IPS-20b (cell line): ENCODE measurements at regions not wholly inside any gene's neighbourhood (a gene's known extent, or its start where the extent isn't known, plus 50 kb on each side); places are given as distances from the start of the nearest gene placed in this dataset.

ENCODE experiments used
- H3K27ac ChIP-seq: one replicate; pipeline ENCODE4 v1.5.1; 2013; ENCODE audit warnings: low read length
- H3K27me3 ChIP-seq: 2 replicates; pipeline ENCODE4 v1.6.1; 2013; ENCODE audit warnings: mild to moderate bottlenecking, low read length, inconsistent platforms; ENCODE audit not compliant: insufficient read depth
- H3K36me3 ChIP-seq: 2 replicates; pipeline ENCODE4 v1.6.1; 2013; ENCODE audit warnings: low read depth, mild to moderate bottlenecking, inconsistent platforms, low read length, moderate library complexity; ENCODE audit not compliant: insufficient read depth
- H3K4me1 ChIP-seq: 2 replicates; pipeline ENCODE4 v1.6.1; 2013; ENCODE audit warnings: mild to moderate bottlenecking, control low read depth, inconsistent platforms, low read length, moderate library complexity; ENCODE audit not compliant: insufficient read depth
- H3K4me3 ChIP-seq: 2 replicates; pipeline ENCODE4 v1.5.1; 2013; ENCODE audit warnings: mild to moderate bottlenecking, low read length, inconsistent platforms
- H3K9ac ChIP-seq: 2 replicates; pipeline ENCODE4 v1.6.1; 2013; ENCODE audit warnings: low read depth, mild to moderate bottlenecking, inconsistent platforms, low read length, moderate library complexity
- H3K9me3 ChIP-seq: 2 replicates; pipeline ENCODE4 v1.6.1; 2013; ENCODE audit warnings: mild to moderate bottlenecking, low read depth, low read length, inconsistent platforms; ENCODE audit not compliant: insufficient read depth

GRCh38 chr5:1703352-1704050, 96.1 kb downstream of the MRPL36 start:
- Histone ChIP-seq H3K4me1 (no peaks in the 10 kb centered on the region), H3K9me3 (no peaks in the 10 kb centered on the region), H3K9ac (no peak overlapping the region), H3K27me3 (peaks cover 6% of the 10 kb centered on the region), H3K36me3 (no peaks in the 10 kb centered on the region), H3K4me3 (no peak overlapping the region), H3K27ac (no peak overlapping the region)

GRCh38 chr5:1702318-1702717, 97.3 kb downstream of the MRPL36 start:
- no peaks in the 10 kb centered on the region for H3K36me3 ChIP-seq
- no peak overlapping the region for H3K9ac ChIP-seq
- H3K27ac ChIP-seq, result no peak overlapping the region
- no peaks in the 10 kb centered on the region for H3K27me3 ChIP-seq
- H3K4me3 ChIP-seq, result no peak overlapping the region
- H3K4me1 ChIP-seq, result no peaks in the 10 kb centered on the region
- H3K9me3 ChIP-seq, result no peaks in the 10 kb centered on the region

GRCh38 chr5:1701884-1702283, 97.8 kb downstream of the MRPL36 start:
- no peaks in the 10 kb centered on the region for H3K9me3 ChIP-seq
- no peak overlapping the region for H3K27ac ChIP-seq
- no peaks in the 10 kb centered on the region for H3K4me1 ChIP-seq
- no peaks in the 10 kb centered on the region for H3K36me3 ChIP-seq
- H3K4me3 ChIP-seq, result no peak overlapping the region
- H3K27me3 ChIP-seq, result no peaks in the 10 kb centered on the region
- H3K9ac ChIP-seq, result no peak overlapping the region

- no peaks in the 10 kb centered on the region for H3K27me3 ChIP-seq
- no peak overlapping the region for H3K27ac ChIP-seq
- no peak overlapping the region for H3K4me3 ChIP-seq
- no peaks in the 10 kb centered on the region for H3K4me1 ChIP-seq
- no peaks in the 10 kb centered on the region for H3K36me3 ChIP-seq
- H3K9me3 ChIP-seq, result no peaks in the 10 kb centered on the region
- H3K9ac ChIP-seq, result no peak overlapping the region
Observed at GRCh38 chr5:1701216-1701864, 98.3 kb downstream of the MRPL36 start.

DNA sequence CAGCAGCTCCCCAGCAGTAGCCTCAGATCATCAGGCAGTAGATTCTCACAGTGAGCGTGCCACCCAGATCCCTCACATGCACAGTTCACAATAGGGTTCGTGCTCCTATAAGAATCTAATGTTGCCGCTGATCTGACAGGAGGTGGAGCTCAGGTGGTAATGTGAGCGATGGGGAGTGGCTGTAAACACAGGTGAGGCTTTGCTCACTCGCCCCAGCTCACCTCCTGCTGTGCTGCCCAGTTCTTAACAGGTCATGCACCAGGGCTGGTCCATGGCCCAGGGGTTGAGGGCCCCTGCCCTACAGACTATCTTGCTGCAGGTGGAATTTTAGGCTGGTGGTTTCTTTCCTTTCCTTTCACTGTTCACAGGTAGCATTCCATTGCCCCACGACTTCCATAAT, 100.2 kb downstream of the MRPL36 start:
- Histone ChIP-seq H3K27me3 (no peaks in the 10 kb centered on the region), H3K36me3 (no peaks in the 10 kb centered on the region), H3K4me1 (no peaks in the 10 kb centered on the region), H3K9ac (no peak overlapping the region), H3K4me3 (no peak overlapping the region), H3K27ac (no peak overlapping the region), H3K9me3 (no peaks in the 10 kb centered on the region)

DNA sequence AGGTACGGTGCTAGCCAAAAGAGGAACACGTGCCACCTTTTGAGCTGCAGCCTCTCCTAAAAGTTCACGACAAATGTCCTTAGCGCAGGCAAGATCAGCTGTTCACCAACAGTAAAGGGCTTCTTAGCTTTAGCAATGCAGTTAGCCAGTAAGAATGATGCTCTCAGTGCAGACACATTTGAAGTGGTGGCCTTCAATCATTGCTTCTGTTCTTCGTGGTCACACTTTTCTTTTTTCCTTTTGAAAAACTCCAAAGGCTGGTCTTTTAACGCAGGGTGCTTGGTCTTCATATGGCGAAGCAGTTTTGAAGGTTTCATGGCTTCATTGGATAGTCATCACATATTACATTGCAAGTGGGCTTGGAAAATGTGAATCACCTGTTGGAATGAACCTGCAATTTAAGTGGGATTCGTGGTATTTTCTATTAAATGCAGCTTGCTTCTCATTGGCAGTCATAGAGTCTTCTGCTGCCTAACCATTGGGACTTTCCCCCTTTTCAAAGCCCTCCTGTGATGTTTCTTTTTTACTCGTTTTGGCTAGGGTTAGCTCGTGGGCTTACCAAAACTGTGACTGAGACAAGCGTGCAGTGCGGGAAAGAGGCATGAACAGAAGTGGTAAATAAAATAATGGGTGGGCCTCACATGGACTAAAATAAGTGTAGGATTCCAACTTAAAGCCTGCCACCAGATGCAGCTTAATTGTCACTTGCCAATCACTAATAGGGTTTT, 100.9 kb downstream of the MRPL36 start:
- no peaks in the 10 kb centered on the region for H3K9me3 ChIP-seq
- no peaks in the 10 kb centered on the region for H3K27me3 ChIP-seq
- no peak overlapping the region for H3K27ac ChIP-seq
- no peak overlapping the region for H3K9ac ChIP-seq
- no peaks in the 10 kb centered on the region for H3K36me3 ChIP-seq
- no peak overlapping the region for H3K4me3 ChIP-seq
- no peaks in the 10 kb centered on the region for H3K4me1 ChIP-seq

- no peaks in the 10 kb centered on the region for H3K9me3 ChIP-seq
- H3K4me1 ChIP-seq, result no peaks in the 10 kb centered on the region
- H3K4me3 ChIP-seq, result no peak overlapping the region
- H3K27ac ChIP-seq, result no peak overlapping the region
- H3K27me3 ChIP-seq, result no peaks in the 10 kb centered on the region
- no peaks in the 10 kb centered on the region for H3K36me3 ChIP-seq
- no peak overlapping the region for H3K9ac ChIP-seq
Observed at GRCh38 chr5:1692381-1692780, 107.3 kb downstream of the MRPL36 start.

DNA sequence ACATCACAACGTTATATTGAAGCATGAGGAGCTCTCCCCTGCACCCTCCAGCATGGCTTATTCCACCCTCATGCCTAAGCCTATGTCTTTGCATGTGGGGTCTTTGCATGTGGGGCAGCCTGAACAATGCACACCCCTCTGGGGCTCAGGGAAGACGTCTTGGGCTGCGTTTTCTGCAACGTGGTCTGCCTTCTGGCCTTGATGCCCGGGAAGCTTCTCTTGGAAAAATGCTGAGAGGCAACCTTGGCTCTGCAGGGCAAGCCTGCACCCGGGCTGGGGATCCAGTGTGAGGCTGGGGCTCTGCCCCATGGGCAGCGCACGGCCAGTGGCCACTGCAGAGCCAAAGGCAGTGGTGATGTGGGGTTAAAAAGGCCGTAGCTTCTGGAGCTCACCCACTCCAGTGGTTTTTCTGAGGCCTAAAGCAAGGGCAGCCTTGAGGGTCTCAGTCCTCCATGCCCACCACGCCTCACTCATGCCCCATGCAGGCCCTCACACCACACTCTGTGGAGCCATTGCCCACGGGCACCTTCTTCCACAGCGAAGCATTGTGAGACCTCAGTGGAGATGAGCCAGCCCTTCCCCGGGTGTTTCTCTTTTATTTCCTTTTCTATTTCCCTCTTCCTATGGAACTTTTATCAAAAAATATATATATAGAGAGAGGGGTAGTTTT, 112.2 kb downstream of the MRPL36 start:
- no peaks in the 10 kb centered on the region for H3K9me3 ChIP-seq
- no peaks in the 10 kb centered on the region for H3K4me1 ChIP-seq
- no peak overlapping the region for H3K27ac ChIP-seq
- H3K27me3 ChIP-seq, result no peaks in the 10 kb centered on the region
- H3K4me3 ChIP-seq, result no peak overlapping the region
- no peak overlapping the region for H3K9ac ChIP-seq
- H3K36me3 ChIP-seq, result no peaks in the 10 kb centered on the region

DNA sequence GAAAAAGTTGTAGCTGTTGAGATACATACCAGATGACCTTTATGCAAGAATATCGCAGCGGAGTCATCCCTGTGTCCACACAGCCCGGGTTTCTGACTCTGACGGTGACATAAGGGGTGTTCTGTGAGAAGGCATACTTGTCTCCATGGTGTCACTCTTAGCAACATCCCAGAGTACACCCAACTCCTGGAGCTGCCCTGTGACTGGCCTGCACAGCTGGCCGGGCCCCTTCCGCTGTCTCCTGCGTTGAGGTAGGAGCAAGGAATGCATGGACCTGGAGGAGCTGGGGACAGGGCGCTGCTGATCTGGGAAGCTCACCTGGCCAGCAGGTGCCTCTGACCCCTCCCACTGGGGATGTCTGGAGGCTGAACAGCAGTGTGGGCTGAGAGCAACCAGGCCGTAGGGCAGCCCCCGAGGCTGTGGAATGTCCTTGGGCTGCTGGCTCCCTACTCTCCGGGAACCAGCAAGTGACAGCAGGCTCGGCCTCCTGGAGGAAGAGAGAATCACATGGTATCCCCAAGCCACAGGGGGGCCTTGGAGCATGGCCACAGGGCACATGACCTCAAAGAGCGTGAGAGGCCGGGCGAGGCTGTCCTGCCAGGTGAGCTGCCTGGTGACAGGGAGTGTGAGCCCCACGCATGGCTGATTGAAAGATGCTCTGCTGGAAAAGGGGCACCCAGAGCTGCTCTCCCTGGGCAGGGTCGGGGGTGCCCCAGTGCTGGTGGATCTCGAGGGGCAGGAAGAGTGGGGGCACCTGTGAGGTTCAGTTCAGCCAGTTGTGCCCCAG, 113.4 kb downstream of the MRPL36 start:
- Histone ChIP-seq H3K36me3 (no peaks in the 10 kb centered on the region), H3K9ac (no peak overlapping the region), H3K4me3 (no peak overlapping the region), H3K27me3 (no peaks in the 10 kb centered on the region), H3K4me1 (no peaks in the 10 kb centered on the region), H3K27ac (no peak overlapping the region), H3K9me3 (no peaks in the 10 kb centered on the region)

GRCh38 chr5:1685066-1685465, 114.6 kb downstream of the MRPL36 start:
- H3K27me3 ChIP-seq, result no peaks in the 10 kb centered on the region

GRCh38 chr5:1681955-1682354, 117.7 kb downstream of the MRPL36 start:
- Histone ChIP-seq H3K4me1 (no peaks in the 10 kb centered on the region), H3K27ac (no peak overlapping the region), H3K9me3 (no peaks in the 10 kb centered on the region), H3K27me3 (no peaks in the 10 kb centered on the region), H3K4me3 (no peak overlapping the region), H3K9ac (no peak overlapping the region), H3K36me3 (no peaks in the 10 kb centered on the region)

More at GRCh38 chr5:1685066-1685465, 114.6 kb downstream of the MRPL36 start:
- H3K4me1 ChIP-seq, result no peaks in the 10 kb centered on the region
- no peaks in the 10 kb centered on the region for H3K9me3 ChIP-seq
- H3K36me3 ChIP-seq, result no peaks in the 10 kb centered on the region
- H3K9ac ChIP-seq, result no peak overlapping the region
- H3K4me3 ChIP-seq, result no peak overlapping the region
- H3K27ac ChIP-seq, result no peak overlapping the region
